K562 (cell line): ENCODE measurements at regions not wholly inside any gene's neighbourhood (a gene's known extent, or its start where the extent isn't known, plus 50 kb on each side); places are given as distances from the start of the nearest gene placed in this dataset.

Experiments
- GABPA ChIP-seq: fragments of 200-800 bp; sonication (Bioruptor generic); conservative IDR thresholded peaks from 2 replicates; pipeline ENCODE4 v1.6.1; 2016; ENCODE audit warnings: low read depth, missing genetic modification characterization, missing compliant biosample characterization
- HCFC1 ChIP-seq: IDR thresholded peaks from 2 replicates; pipeline ENCODE4 v1.6.1; 2012; ENCODE audit warnings: low read depth, low read length, improper control_type of control experiment
- HNRNPK ChIP-seq: fragments of 200-400 bp; formaldehyde crosslinking; IDR thresholded peaks from one replicate; pipeline ENCODE4 v1.6.1; 2018; ENCODE audit warnings: mild to moderate bottlenecking, low read depth, low read length; ENCODE audit not compliant: poor library complexity, severe bottlenecking
- SRSF7 ChIP-seq: fragments of 200-400 bp; formaldehyde crosslinking; optimal IDR thresholded peaks from 2 replicates; pipeline ENCODE3; 2017; ENCODE audit warnings: mild to moderate bottlenecking, low read depth, low read length
- ZFX ChIP-seq: sonication (generic); formaldehyde crosslinking; IDR thresholded peaks from 2 replicates; pipeline ENCODE4 v1.8.0; 2022; ENCODE audit warnings: mild to moderate bottlenecking, missing genetic modification reagents, moderate library complexity
- TF ChIP-seq, protein P1 (sequence below): fragments of 250-450 bp; sonication (Bioruptor Pico); IDR thresholded peaks from 2 replicates; pipeline ENCODE4 v1.9.0; 2021; ENCODE audit warnings: mild to moderate bottlenecking
- TF ChIP-seq, protein P2 (sequence below): sonication (generic); formaldehyde crosslinking; IDR thresholded peaks from 2 replicates; pipeline ENCODE4 v1.9.0; 2022; ENCODE audit warnings: mild to moderate bottlenecking, missing genetic modification reagents
- TF ChIP-seq, protein P3 (sequence below): IDR thresholded peaks from 3 replicates; pipeline ENCODE4 v1.6.1; 2011; ENCODE audit warnings: borderline replicate concordance, mild to moderate bottlenecking, moderate library complexity; ENCODE audit not compliant: insufficient read length; ENCODE audit errors: extremely low read depth

DNA sequence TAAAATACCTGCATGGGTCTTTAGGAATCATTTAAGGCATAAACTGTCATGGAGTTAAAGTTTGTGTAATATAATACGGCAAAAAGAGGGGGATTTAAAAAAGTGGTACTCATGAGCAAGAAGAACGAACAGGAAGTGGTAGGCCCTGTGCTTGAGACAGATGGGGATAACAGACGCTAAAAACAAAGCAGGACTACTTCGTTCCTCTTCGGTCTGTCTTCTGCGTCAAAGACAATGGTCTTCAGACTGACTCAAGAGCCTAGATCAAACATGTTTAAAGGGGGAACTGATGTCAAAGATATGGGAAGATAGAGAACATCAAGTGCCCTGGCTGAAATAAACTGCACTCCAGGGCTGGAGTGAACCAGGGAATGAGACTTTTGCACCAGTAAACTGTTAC lies 59.8 kb upstream of the RFX3 start:
- TF ChIP-seq ZFX (CRISPR knock-in tag): no peak
- no peak for TF ChIP-seq HNRNPK
- TF ChIP-seq, protein P1, sequence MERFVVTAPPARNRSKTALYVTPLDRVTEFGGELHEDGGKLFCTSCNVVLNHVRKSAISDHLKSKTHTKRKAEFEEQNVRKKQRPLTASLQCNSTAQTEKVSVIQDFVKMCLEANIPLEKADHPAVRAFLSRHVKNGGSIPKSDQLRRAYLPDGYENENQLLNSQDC (CRISPR knock-in tag): no peak
- TF ChIP-seq HCFC1: no peak
- TF ChIP-seq, protein P2, sequence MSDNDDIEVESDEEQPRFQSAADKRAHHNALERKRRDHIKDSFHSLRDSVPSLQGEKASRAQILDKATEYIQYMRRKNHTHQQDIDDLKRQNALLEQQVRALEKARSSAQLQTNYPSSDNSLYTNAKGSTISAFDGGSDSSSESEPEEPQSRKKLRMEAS (CRISPR knock-in tag): no peak
- TF ChIP-seq GABPA (tag): no peak
- TF ChIP-seq SRSF7: no peak
- TF ChIP-seq, protein P3, sequence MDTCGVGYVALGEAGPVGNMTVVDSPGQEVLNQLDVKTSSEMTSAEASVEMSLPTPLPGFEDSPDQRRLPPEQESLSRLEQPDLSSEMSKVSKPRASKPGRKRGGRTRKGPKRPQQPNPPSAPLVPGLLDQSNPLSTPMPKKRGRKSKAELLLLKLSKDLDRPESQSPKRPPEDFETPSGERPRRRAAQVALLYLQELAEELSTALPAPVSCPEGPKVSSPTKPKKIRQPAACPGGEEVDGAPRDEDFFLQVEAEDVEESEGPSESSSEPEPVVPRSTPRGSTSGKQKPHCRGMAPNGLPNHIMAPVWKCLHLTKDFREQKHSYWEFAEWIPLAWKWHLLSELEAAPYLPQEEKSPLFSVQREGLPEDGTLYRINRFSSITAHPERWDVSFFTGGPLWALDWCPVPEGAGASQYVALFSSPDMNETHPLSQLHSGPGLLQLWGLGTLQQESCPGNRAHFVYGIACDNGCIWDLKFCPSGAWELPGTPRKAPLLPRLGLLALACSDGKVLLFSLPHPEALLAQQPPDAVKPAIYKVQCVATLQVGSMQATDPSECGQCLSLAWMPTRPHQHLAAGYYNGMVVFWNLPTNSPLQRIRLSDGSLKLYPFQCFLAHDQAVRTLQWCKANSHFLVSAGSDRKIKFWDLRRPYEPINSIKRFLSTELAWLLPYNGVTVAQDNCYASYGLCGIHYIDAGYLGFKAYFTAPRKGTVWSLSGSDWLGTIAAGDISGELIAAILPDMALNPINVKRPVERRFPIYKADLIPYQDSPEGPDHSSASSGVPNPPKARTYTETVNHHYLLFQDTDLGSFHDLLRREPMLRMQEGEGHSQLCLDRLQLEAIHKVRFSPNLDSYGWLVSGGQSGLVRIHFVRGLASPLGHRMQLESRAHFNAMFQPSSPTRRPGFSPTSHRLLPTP: no peak
